ENCODE measurements at regions not wholly inside any gene's neighbourhood (a gene's known extent, or its start where the extent isn't known, plus 50 kb on each side); places are given as distances from the start of the nearest gene placed in this dataset.
"Not testable (repeated sequence)": the region's sequence is repeated elsewhere in the genome, so short reads cannot be mapped to it uniquely, and the experiment has no call there.

DNA sequence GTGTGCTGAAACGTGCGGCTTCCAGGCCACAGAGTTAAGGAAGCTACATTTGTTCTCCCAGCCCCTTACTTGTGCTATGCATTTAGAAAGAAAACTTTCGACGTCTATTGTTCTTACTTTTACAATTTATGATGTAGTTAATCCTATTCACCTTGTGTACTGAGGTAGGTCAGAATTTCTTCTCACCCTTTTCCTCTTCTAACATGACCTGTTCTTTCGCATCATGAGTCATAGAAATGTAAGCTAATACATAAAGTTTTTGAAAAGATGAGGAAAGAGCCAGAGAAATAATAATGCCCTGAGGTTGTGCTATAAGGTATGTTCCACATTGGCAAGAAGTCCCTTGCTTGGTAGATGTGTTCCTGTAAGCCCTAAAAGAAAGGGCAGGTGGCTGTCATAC, 298.3 kb downstream of the TRIML1 start:
- no peak for DNase-seq (ENCODE audit: low spot score)

DNA sequence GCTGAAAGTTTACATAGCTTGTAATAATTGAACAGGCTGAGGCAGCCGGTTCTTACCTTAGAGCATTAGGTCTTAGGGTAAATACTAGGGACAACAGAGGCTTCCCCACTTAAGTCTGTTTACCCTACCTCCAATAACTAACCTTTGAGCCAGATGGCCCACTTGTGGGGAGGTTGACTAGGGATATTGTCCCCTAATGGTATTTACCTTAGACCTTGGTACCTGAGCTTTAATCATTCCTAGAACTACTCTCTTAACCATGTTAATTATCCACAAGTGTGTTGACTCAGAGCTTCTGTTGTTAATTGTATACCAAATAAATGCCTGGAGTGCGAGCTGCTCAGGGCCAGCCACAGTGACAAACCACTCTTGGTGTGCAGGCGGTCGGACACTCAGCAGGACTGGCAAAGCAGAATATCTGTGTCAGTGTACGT, 299.2 kb downstream of the TRIML1 start:
- DNase-seq (ENCODE audit: low spot score), result not testable (repeated sequence)

DNA sequence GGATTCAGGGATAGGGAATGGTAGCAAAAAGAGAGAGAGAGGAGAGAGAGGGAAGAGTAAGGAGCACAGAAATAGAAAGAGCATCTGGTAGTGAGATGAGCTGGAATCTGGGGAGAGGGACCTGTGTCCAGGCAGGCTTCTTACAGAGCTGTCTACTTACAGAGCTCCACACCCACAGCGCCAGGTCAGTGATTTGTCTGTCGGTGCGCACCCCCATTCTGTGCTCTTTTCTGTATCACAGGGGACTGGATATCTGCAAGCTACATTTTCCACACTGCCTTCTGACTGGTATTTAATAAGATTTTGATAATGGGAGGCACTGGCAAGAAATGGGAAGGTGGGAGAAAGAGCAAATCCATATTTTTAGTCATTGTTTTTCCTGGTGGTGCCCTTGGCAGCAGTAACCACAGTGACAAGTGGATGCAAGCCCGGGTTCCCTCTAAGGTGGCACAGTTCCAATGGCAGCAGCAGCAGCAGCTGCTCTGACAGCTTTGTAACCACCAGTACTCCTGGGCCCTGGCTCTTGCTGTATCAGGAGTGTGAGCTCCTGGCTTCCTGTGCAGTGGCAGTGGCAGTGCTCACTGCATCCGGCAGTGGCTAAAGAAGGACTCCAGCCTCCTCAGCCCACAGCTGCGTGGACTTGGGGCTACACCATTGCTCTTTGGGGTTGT, 300.5 kb downstream of the TRIML1 start:
- DNase-seq (ENCODE audit: low spot score), result no peak

DNA sequence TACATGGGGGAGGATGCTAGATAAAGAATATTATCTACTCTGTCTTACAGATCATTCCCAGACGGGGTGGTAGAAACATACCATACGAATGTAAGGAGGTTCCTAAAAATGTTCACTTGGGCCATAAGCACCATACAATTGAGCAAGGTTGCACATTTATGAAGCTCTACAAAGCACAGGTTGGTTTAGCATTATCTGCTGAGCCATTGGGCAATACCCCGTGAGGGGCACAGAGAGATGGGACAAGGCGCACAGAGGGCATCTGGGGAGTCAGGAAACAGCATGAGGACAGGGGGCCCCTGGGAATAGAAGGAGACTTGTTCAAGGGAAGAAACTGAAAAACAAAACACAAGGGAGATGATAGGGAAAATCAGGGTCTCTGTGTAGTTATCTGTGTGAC, 305.3 kb downstream of the TRIML1 start:
- DNase-seq (ENCODE audit: low spot score), result no peak

DNA sequence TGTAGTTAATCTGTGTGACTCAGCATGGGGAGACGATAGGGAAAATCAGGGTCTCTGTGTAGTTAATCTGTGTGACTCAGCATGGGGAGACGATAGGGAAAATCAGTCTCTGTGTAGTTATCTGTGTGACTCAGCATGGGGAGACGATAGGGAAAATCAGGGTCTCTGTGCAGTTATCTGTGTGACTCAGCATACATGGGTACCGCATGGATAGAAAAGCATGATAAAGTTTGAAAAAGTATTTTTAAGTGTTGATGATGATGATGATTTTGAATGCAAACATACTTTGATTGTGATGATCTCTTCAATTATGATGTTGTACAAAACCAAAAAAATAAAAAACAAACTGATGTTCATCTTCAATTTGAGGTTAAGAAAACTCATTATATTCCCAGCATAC, 309.8 kb downstream of the TRIML1 start:
- not testable (repeated sequence) for DNase-seq (ENCODE audit: low spot score)

DNA sequence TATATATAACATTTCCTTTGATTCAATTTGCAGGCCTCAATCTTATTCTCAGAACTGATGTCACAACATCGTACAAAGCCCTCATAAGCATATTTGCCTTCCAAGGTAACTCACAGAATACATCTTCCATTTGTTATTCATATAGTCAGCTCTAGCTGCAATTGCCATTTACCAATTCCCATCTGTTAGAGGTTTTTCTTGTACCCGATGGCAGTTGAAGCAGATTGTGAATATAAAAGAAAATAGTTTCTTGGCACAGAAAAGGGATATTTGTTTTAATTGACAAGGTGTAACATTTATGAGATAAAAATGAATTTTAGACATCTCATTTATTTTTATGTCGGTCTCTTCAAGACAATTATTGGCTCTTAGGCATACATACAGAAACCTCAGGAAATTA, 311.3 kb downstream of the TRIML1 start:
- DNase-seq (ENCODE audit: low spot score), result no peak

DNA sequence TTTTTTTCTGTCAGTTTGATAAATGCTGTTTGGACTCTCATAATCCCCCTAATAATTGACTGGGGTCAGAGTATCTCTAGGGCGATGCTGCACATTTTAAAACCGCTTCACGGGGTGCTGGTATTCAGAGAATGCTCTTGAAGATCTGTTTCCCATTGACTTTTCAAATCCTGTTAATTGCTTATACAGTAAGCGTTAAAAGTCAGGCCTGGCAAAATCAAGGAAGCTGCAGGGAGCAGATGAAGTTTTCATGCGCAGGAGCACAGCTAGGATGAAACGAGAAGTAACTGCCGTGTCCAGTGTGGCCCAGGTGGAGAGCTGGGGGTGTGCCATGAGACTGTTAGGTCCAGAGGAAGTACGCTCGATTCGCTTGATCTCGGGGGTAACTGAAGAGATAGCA, 312.9 kb downstream of the TRIML1 start:
- DNase-seq (ENCODE audit: low spot score), result no peak

DNA sequence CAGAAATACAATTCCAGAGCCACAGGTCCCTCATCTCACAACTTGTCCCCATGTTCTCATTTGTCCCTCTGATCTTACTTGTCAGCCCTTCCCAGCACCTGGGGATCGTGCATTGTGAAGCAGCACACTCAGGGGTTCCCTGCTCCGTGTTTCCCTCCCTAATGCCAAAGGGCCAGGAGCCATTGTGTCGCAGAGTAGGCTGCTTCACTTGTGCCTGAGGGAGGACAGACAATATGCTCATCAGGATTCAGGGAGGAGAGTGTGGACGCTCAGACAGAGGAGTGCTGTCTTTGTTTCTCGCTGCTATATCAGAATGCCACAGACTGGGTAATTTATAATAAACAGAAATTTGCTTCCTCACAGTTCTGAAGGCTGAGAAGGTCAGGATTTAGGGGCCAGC, 315.3 kb downstream of the TRIML1 start:
- no peak for DNase-seq (ENCODE audit: low spot score)

DNA sequence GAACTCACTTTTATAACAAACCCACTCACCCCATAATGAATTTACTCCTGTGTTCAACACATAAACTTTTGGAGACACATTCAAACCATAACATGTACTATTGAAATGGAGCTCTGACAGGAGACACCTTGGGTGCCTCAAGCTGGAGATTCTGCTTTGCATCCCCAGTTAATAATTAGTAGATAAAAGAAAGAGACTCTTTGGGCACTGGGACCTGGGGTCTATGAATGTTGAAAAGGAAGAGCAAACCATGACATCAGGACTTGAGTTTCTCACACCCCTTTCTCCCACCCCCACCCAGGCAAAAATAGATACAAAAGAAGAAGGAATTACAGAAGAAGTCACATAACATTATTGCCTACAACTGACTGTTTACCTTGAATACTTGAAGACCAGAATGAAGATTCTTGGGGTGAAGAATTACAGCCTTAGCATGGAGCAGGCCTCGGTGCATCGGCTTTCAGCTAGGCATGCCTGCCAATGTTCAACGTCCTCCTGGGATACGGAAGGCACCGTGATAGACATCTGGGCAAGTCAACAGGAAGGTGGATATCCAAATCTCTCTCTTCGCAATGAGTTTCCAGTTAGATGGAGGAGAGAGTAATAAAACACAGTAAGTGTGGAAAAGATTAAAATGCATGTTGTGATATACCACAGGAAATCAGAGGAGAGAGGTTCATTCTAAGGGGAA, 316.0 kb downstream of the TRIML1 start:
- DNase-seq (ENCODE audit: low spot score), result no peak

DNA sequence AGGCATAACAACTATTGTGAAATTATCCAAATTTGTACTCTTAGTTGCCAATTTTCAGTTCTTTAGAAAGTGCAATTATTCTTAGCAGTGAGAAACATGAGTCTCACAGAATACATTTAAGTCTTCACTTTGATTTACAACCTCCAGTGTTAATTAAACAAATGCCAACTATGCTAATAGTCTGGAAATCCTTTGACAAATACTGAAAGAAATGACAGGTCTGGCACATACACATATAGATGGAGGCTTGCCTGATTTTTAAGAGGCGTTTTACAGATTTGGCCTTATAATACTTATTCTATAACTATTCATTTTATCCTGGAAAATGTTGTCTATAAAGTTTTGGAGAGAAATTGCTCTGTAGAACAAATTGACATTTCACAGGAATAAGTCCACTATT, 320.1 kb downstream of the TRIML1 start:
- DNase-seq (ENCODE audit: low spot score), result no peak

DNA sequence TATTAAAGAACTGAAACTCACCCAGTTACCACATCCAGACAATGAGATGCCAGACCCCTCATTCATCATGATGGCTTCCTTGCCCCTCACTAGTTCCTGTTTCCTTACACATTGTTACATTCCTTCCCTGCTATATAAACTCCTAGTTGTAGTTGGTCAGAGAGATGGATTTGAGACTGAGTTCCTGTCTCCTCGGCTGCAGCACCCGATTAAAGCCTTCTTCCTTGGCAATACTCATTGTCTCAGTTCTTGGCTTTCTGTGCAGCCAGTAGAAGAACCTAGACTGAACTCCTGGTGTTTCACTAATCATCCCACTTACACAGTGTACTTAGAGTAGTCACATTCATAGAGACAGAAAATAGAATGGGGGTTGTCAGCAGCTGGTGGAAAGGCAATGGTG, 324.7 kb downstream of the TRIML1 start:
- no peak for DNase-seq (ENCODE audit: low spot score)

DNA sequence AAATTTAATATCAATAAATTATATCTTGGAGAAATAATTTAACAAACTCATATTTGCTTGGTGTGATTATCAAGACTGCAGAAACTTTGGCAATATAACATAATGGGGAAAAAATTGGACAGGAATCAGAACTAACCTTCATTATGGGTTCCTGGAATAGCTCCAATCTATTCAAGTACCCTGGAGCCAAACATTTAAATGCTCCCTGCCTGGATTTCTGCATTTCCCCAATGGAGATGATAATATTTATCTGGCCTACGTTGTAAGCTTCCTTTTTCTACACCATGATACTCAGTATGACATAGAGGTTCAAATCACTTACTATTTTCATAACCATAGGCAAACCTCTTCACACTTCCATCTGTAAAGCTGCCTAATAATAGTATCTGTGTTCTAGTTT, 326.8 kb downstream of the TRIML1 start:
- no peak for DNase-seq (ENCODE audit: low spot score)

DNA sequence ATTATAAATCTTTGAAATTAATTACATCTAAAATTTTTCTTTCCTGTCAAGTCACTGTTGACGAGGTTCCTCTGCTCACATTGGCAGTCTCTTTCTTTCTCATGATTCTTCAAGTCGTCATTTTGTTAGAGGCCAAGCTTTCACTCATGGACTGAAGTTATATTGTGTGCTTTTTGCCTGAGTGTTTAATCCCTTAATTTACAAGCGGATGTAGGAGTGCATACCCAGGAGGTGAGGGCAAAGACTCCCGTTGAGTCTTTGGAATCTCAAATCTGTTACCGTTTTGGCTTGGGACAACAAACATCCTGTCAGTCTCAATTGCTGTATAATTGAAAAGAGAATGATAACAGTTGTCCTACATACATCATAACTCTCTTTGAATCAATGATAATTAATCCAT, 345.0 kb downstream of the TRIML1 start:
- DNase-seq (ENCODE audit: low spot score), result no peak

DNA sequence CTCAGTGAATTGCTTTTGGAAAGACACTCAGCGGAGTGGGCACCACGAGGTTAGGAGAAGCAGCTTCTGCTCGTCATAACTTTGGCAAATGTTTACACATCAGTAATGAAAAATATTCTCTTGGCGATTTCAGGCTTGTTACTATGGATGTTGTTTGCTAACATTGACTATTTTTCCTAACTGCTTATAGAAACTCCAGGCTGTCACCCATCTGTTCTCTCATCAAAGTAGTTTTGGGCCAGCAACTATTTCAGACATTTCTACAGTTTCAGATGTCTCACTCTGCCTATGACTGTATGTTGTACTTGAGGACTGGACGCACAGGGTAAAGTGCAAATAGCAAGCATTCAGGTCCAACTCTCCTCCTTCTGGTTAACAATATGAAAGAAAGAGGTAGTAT, 346.7 kb downstream of the TRIML1 start:
- no peak for DNase-seq (ENCODE audit: low spot score)

DNA sequence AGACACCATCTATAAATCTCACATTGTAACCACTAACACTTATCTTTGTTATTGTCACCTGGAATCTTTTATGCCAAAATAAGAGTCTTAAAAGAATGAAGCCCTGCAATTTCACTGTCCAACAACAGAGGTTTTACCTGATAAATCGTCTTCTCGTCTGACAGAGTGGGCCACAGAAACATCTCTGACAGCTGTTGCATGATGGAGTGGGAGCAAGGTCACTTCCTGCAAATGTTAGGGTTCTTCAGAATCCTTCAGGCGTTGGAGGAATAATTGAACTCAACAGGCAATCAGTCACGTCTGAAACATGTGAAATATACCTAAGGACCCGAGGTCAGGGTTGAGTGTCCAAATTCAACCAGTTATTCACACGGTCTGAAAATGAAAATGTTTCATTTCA, 353.6 kb downstream of the TRIML1 start:
- DNase-seq (ENCODE audit: low spot score), result no peak

DNA sequence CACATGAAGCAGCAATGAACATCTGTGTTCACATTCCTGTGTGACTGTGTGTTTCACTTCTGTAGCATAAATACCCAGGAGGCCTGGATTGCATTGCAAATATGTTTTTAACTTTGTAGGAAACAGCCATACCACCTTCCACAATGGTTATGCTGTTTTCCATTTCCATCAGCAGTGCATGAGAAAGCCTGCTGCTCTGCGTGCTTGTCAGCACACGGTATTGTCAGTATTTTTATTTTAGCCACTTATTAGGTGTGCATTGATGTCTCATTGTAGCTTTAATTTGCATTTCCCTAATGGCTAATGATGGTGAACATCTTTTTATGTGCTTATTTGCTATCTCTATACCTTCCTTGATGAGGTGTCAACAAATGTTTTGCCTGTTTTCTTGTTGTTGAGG, 355.9 kb downstream of the TRIML1 start:
- DNase-seq (ENCODE audit: low spot score), result no peak

DNA sequence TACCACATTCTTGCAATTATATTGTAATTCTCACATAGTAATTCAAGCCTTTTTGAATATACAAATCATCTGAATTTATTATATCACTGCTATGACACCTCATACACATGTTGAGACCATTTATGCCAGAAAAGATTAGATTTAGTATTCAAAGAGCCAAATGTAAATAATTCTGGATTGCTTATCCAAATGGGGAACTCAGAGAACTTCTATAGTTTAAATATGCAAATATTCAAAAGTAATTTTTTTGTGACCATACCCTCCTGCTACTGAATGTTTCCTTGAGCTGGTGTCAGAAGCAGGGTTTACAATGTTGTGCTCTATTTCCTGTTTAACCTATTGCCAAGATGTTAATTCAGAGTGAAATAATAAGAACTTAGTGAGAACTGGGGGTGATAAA, 372.2 kb downstream of the TRIML1 start:
- no peak for DNase-seq (ENCODE audit: low spot score)

DNA sequence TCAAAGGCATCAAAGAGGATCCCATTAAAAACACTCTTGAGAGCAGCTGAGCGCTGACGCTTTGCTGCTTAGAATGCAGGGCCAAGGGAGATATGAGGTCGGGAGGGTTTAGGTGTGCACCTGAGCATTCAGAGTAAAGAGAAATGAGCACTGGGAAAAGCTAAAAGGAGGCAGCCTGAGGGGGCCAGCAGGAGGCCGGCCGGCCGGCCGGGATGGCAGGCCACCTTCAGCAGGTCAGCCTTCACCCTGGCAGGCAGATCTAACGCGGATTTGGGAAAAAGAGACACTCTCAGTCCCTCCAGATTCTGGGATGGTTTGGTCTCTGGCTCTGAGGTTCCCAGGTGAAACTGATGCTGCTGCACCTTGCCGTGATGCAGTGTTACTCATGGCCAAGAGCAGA, 393.5 kb downstream of the TRIML1 start:
- no peak for DNase-seq (ENCODE audit: low spot score)

DNA sequence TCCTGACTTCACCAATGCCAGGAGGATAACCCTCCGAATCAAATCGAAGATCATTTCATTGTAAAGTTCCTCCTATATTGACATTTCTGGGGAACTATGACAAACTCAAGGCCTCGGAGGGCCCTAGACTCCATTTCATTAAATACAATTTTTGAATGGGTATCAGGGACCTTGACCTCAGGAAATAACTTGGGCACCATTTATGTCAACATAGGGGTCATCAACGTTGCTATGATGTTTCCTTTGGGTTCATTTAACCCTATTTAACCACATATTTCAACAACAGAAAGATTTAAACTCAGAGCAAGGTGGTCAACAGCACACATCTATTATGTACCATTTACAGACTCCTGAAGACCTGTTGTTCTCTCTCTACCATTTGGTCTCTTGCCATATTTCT, 395.1 kb downstream of the TRIML1 start:
- DNase-seq (ENCODE audit: low spot score), result no peak

DNA sequence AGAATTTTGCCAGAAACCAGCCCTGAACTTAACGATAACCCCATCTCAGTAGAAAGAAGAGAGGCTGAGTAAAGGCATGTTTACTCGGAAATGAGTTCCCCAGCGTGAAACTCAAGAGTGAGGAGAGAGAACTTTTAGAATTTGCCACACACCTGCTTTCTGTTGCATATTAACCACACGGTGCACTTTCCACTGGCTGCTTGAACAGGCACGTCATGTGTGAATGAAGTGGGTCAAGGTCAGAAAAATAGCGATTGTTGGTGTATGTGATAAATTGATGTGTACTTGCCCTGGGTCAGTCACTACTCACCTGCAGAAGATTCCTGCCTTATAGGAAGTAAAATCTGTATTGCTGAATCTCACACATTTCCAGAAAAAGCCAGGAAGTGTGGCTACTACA, 395.7 kb downstream of the TRIML1 start:
- no peak for DNase-seq (ENCODE audit: low spot score)

DNA sequence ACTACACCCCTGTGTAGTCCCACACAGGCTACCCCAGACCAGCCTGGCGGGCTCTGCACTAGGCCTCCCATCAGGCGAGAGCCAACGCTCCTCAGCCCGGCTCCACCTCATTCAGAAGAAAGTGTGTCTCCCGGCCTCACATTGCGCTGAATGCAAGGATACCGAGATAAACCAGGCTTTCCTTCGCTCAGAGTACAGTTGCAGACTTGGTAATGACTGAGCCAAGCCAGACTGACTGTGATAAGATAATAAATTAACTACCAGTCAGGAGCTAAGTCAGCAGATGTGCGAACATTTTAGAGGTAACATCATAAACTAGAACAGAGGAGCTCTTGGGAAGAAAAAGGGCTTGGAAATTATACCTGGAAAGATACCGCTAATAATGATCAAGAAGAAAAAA, 397.6 kb downstream of the TRIML1 start:
- DNase-seq (ENCODE audit: low spot score), result no peak

DNA sequence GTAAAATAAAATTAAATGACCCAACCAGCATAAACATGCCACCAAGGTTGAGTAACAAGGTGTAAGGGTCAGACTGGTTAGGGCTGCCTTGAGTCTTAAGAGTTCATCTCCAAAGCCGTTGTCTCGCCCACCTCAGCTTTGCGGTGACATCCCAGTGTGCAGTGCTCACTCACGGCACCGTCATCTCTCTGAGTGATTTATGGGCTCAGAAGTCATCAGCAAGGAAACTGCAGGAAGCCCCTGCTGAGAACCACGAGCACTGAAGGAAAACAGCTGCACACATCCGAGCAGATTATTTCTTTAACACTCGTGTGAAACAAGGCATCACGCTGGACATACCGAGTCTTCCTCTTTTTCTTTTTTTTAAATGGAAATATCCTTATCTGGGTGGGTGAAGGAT, 411.1 kb downstream of the TRIML1 start:
- no peak for DNase-seq (ENCODE audit: low spot score)

DNA sequence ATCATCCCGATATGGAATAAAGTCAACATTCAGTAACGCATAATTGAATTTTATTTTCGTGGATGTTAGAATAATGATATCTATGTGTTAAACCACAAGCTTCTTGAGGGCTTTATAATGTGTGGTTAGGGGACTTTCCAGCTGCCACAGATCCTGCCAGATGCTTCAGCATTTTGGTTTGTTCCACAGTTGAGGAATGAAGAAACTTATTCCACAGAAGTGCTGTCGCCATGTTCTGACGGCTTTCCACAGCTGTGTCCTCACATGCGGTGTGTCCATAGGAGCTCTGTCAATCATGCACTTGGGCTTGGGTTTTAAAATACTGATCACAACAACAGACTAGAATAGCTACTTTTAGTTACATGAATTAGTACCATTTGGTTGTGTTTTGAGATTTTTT, 411.9 kb downstream of the TRIML1 start:
- DNase-seq (ENCODE audit: low spot score), result no peak

DNA sequence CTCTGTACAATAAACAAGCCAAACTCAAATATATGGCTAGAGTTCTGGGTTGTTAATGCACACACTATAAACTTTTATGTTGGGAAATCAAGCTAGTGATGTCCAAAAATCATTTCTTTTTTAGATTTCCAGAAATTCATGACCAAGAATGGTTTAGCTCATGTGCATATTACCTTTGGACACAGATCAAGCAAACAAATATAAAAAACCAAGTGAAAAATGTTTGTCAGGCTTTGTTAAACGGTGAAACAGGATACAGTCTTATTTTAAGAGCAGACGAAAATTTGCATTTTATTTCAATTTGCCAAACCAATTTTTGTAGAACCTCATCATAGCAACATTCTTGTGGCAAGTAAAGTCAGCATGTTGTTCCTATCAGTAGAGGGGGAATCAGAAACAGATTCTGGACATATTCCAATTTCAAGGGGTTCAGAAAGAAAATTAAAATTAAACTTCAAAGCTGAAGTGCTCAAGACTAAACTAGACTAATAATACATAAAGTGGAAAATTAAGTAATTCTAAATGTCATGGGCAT, 413.6 kb downstream of the TRIML1 start:
- DNase-seq (ENCODE audit: low spot score), result no peak

Measured in HuH-7.5 (cell line).